Hepatic stellate cell (primary cell): ENCODE measurements at regions not wholly inside any gene's neighbourhood (a gene's known extent, or its start where the extent isn't known, plus 50 kb on each side); places are given as distances from the start of the nearest gene placed in this dataset.

ENCODE experiments used
- DNase-seq: peaks from one replicate; pipeline ENCODE4 v3.0.0; 2011; ENCODE audit warnings: low spot score

GRCh38 chr1:80272495-80272894 is 1266.0 kb upstream of the ADGRL4 start:
- no peak for DNase-seq

DNA sequence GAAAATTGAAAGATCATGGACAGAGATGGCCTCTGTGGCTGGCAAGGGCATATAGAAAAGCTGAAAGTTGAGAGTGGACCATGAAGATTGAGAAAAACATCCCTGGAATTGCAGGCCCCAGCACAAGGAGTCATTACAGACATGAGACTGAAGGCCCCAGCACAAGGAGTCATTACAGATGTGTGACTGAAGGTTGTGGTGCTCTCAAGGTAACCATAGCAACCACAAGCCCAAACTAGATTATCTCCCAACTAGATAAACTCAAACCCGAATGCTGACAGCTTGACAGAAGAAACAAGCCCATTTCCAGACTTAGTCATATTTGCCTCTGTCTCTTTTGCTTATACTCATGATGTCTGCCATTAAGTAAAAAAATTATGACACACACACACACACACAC is 1252.1 kb upstream of the ADGRL4 start:
- no peak for DNase-seq

DNA sequence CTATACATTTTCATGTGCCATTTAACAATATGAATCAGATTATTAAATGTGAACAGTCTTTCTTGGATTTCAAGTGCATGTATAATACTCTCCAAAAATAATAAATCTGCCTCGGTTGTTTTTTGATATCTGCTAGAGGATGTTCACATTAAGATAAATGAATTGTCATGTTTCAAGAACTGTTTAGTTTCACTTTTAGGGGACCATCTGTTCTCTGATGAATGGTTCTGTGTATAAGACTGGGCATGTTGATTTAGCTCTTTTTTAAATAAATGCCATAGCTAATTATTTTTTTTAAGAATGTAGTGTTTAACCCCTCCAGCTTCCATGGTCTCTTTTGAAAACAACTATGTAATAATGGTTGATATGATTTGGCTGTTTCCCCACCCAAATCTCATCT is 1245.1 kb upstream of the ADGRL4 start:
- no peak for DNase-seq

- DNase-seq, result no peak
Measured at GRCh38 chr1:80251171-80251570, 1244.6 kb upstream of the ADGRL4 start.

DNA sequence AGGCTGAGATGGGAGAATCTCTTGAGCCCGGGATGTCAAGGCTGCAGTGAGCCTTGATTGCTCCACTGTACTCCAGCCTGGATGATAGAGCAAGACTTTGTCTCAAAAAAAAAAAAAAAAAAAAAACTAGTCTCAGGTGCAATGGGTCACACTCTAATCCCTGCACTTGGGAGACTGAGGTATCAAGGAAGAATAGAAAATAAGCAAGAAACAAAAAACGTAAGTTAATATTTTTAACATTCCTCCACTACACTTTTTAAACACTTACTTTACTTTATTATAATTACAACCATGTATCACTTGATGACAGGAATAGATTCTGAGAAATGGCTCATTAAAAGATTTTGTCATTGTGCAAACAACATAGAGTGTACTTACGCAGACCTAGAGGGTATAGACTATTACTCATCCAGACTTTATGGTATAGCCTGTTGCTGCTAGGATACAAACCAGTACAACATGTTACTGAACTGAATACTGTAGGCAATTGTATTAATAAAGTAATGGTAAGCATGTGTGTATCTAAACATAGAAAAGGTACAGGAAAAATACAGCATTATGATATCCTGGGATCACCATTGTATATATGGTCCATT is 1244.1 kb upstream of the ADGRL4 start:
- DNase-seq, result no peak

GRCh38 chr1:80249699-80250098 is 1243.2 kb upstream of the ADGRL4 start:
- DNase-seq, result no peak

- DNase-seq, result no peak
Measured at GRCh38 chr1:80248886-80249285, 1242.4 kb upstream of the ADGRL4 start.

- DNase-seq, result no peak
Measured at GRCh38 chr1:80245813-80246212, 1239.3 kb upstream of the ADGRL4 start.

GRCh38 chr1:80244372-80244771 is 1237.8 kb upstream of the ADGRL4 start:
- no peak for DNase-seq

- DNase-seq, result no peak
Measured at GRCh38 chr1:80241566-80241965, 1235.0 kb upstream of the ADGRL4 start.

DNA sequence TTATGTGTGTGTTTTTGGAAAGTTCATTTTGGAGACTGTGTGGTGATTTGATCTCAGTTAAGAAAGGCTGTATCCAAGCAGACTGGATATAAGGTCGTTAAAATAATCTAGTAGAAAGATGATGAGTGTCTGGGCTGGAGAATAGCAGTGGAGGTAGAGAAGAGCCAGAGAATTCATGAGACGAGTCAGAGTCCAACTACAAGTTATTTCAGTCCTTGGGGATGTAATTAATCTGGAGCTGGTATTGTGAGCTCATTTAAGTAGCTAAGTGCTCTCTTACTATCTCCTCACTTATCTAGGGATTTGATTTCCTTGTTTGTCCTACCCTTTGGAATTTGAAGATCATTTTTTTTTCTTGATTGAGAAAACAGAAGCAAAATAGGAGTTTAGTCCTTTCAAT is 1219.0 kb upstream of the ADGRL4 start:
- no peak for DNase-seq

GRCh38 chr1:80221319-80221718 is 1214.8 kb upstream of the ADGRL4 start:
- no peak for DNase-seq

DNA sequence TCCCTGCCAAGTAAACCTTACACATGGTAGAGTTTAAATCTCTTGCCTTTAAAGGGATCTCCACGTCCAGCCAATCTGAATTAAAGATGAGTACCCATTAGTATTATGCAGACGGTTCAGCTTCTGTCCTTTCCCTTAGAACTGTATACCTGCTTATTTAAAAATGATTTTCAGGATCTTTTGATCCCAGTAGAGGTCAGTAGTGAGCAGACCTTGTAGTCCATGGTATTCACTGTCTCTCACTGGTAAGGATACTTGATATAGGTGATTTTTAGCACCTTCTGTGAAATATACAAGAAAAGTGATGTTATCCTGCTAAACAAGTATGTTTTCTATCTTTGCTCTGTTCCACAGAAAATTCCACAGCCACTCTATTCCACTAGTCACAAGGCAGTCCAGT is 1211.6 kb upstream of the ADGRL4 start:
- peak; percentile 2 for DNase-seq

GRCh38 chr1:80217377-80217986 is 1211.0 kb upstream of the ADGRL4 start:
- peak; percentile 4 for DNase-seq

DNA sequence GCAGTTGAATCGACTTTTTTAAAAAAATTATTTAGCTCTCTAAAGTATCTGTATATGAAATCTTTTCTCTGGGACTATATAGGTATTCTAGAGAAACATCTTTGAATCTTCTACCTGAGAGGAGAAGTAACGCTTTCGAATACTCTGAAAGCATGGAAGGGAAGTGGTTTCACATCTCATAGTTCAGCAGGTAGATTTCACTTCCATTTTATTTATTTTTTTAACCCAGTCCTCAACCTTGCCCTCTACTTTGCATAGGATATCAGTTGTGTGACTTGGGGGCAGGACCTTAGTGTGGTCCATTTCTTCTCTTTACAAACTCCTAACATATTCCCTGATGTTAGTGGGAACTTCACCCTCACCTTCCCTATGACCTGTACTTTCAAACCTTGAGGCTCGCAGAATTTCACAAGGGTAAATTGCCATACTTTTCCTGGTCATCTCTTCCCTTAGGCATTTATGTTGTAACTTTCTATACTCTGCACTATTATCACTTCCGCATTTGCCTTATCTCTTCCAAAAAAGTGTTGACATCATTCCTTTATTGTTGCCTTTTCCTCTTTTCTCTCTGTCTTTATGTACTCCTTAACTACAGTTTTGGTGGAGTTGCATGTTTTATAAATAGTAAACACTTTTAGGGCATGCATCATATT is 1208.5 kb upstream of the ADGRL4 start:
- DNase-seq, result no peak

DNA sequence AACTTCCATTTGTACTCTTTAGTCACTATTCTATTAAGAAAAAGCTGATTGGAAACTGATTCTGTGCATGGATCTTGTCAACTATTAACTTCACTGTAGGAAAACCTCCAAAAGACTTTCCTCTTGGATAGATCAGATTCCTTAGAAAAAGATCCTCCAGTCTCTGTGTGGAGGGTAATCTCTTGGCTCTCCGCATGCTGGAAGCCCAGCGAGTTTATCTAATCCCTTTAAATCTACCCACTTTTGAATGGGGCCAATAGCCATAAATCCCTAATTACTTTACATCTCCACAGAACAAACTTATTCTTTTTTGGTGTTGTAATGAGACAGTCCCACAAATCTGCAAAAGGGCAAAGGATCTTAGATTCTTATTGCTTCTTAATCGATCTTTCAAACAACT is 1206.4 kb upstream of the ADGRL4 start:
- no peak for DNase-seq

GRCh38 chr1:80211691-80212380 is 1205.3 kb upstream of the ADGRL4 start:
- DNase-seq, result no peak

GRCh38 chr1:80202118-80202517 is 1195.6 kb upstream of the ADGRL4 start:
- no peak for DNase-seq

DNA sequence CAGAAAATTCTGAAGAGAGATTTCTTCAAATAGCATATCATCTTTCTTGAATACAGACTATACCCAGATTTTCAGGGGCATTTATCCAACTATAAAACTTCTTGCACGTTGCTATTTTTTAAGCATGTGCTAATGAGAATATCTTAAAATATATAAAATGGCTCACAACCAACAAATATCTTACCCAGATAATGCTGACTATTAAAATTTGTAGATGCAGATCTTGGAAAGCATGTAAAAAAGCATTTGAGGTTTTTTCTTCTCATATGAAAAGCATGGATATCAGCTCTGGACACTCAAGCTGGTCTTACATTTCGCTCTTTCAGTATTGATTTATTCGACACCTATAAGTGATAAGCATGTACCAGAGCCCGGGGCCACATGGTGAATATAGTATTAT is 1187.7 kb upstream of the ADGRL4 start:
- DNase-seq, result no peak

- DNase-seq, result no peak
Measured at GRCh38 chr1:80181418-80181817, 1174.9 kb upstream of the ADGRL4 start.

DNA sequence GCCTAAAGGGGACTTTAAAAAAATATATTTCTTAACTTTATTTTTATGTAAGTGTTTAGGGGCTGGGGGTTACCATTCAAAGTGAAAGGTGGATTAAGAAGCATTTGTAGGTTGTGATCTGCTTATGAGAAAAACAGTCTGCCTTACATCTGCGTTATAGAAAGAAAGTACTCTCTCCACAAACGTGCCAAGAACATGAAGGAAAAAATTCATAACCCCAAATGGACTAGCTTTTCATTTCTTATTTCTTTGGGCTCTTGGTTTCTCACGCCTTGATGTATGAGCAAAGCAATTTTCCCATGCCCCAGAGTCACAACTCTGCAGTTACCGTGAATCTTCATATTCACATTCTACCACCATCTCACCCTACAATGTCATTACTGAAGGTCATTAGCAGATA is 1165.1 kb upstream of the ADGRL4 start:
- DNase-seq, result no peak

GRCh38 chr1:80170811-80171485 is 1164.4 kb upstream of the ADGRL4 start:
- DNase-seq, result no peak

GRCh38 chr1:80164150-80164549 is 1157.6 kb upstream of the ADGRL4 start:
- DNase-seq, result no peak
